ENCODE measurements at regions not wholly inside any gene's neighbourhood (a gene's known extent, or its start where the extent isn't known, plus 50 kb on each side); places are given as distances from the start of the nearest gene placed in this dataset.

DNA sequence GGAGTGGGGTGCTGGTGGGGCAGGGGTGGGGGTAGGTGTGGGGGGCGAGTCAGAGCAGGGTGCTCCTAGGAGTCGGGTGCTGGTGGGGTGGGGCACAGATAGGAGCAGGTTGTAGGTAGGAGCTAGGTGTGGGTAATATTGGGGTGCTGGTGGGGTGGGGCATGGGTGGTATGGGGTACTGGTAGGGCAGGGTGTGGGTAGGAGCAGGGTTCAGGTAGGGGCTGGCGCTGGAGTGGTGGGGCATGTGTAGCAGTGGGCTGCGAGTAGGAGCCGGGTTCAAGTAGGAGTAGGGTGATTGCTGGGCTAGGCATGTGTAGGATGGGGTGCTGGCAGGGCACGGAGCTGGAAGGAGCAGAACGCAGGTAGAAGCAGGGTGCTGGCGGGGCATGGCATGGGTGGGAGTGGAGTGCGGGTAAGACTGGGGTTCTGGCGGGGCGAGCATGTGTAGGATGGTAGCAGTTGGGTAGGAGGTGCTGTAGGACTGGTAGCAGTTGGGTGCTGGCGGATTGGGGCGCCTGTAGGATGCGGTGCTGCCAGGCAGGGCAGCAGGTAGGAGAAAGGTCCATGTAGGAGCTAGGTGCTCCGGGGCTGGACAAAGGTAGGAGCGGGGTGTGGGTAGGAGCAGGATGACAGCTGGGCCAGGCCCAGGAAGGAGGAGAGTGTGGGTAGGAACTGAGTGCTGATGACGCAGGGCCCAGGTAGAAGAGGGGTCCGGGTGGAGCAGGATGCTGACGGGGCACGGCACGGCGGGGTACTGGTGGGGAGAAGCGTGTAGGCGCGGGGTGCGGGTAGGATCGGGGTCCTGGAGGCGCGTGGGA lies 105.5 kb upstream of the SIMC1 start:
- no peak for FAIRE-seq
- ChIA-PET CTCF (ENCODE audit: low intra/inter-chr PET ratio, low total read pairs) (no interaction called here), POLR2A (no interaction called here)
- 86% methylated on average over 29 of the region's 29 CpGs for WGBS (ENCODE audit: low lambda C conversion rate)
- no peak overlapping the region for H3K27ac ChIP-seq (ENCODE audit: extremely low read length, insufficient read depth, low read length)
- no peak overlapping the region for H3K4me3 ChIP-seq (replicated peaks in 1 of 3; ENCODE audit: insufficient read depth in 1 of 3, low read depth in 2 of 3, low read length in 3 of 3)
- no peak overlapping the region for H3K9ac ChIP-seq (ENCODE audit: insufficient read depth, low read depth, low read length)
- H2AFZ ChIP-seq (ENCODE audit: low read length) = no peak overlapping the region
- H3K27me3 ChIP-seq (ENCODE audit: control insufficient read depth in 1 of 2, insufficient read depth in 2 of 2, low read length in 2 of 2) = 0 out of 5 replicates have a peak, but pooled peaks cover 0 to 6% of the 10 kb centered on the region in 2 experiments
- no peak; the same call in 2 of the 3 replicates for ATAC-seq
- in situ Hi-C loops (cut with HindIII; ENCODE audit: extremely low pct_ligation_motif_present, low pct_unique_long_range_greater_than_20kb) (no loop called here), intact Hi-C loops (cut with micrococcal nuclease; ENCODE audit: unreplicated experiment) (no loop called here)
- H3K9me3 ChIP-seq (ENCODE audit: low read length) = no peaks in the 10 kb centered on the region
- no peaks in the 10 kb centered on the region for H3K4me1 ChIP-seq (ENCODE audit: insufficient read depth, low read length)
- BruUV-seq (replicated peaks) = no TSS peak
- no peaks in the 10 kb centered on the region for H3K79me2 ChIP-seq (ENCODE audit: insufficient read depth, low read length)
- no peaks in the 10 kb centered on the region for H3K36me3 ChIP-seq (replicated peaks in 1 of 2; ENCODE audit: control insufficient read depth in 1 of 2, insufficient read depth in 2 of 2, low read length in 2 of 2)
- H3K4me2 ChIP-seq (ENCODE audit: low read depth, low read length) = no peak overlapping the region
- no peaks in the 10 kb centered on the region for H4K20me1 ChIP-seq (ENCODE audit: insufficient read depth, low read length)
- DNase-seq (ENCODE audit: low spot score) = no peak
- no peak for TF ChIP-seq HNF4A (CRISPR knock-in tag; IDR thresholded peaks at IDR 0.05)
- no peak for TF ChIP-seq ZNF777 (CRISPR knock-in tag; IDR thresholded peaks at IDR 0.05)
- no peak for TF ChIP-seq ELF1 (CRISPR knock-in tag; IDR thresholded peaks at IDR 0.05)
- TF ChIP-seq YEATS4 (CRISPR knock-in tag; IDR thresholded peaks at IDR 0.05; ENCODE audit: borderline replicate concordance) = no peak
- TF ChIP-seq, protein P1, sequence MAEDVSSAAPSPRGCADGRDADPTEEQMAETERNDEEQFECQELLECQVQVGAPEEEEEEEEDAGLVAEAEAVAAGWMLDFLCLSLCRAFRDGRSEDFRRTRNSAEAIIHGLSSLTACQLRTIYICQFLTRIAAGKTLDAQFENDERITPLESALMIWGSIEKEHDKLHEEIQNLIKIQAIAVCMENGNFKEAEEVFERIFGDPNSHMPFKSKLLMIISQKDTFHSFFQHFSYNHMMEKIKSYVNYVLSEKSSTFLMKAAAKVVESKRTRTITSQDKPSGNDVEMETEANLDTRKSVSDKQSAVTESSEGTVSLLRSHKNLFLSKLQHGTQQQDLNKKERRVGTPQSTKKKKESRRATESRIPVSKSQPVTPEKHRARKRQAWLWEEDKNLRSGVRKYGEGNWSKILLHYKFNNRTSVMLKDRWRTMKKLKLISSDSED (CRISPR knock-in tag; IDR thresholded peaks at IDR 0.05) = no peak
- no peak for TF ChIP-seq STAT5B (CRISPR knock-in tag; IDR thresholded peaks at IDR 0.05)
- TF ChIP-seq STAG1 (CRISPR knock-in tag; IDR thresholded peaks at IDR 0.05) = no peak
- TF ChIP-seq, protein P2, sequence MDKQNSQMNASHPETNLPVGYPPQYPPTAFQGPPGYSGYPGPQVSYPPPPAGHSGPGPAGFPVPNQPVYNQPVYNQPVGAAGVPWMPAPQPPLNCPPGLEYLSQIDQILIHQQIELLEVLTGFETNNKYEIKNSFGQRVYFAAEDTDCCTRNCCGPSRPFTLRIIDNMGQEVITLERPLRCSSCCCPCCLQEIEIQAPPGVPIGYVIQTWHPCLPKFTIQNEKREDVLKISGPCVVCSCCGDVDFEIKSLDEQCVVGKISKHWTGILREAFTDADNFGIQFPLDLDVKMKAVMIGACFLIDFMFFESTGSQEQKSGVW (CRISPR knock-in tag; IDR thresholded peaks at IDR 0.05; ENCODE audit: borderline replicate concordance) = no peak
- TF ChIP-seq SMC3 (IDR thresholded peaks at IDR 0.05; ENCODE audit: low read length) = no peak
- TF ChIP-seq ZNF407 (CRISPR knock-in tag; IDR thresholded peaks at IDR 0.05; ENCODE audit: not compliant biosample characterization) = no peak
- TF ChIP-seq, protein P3, sequence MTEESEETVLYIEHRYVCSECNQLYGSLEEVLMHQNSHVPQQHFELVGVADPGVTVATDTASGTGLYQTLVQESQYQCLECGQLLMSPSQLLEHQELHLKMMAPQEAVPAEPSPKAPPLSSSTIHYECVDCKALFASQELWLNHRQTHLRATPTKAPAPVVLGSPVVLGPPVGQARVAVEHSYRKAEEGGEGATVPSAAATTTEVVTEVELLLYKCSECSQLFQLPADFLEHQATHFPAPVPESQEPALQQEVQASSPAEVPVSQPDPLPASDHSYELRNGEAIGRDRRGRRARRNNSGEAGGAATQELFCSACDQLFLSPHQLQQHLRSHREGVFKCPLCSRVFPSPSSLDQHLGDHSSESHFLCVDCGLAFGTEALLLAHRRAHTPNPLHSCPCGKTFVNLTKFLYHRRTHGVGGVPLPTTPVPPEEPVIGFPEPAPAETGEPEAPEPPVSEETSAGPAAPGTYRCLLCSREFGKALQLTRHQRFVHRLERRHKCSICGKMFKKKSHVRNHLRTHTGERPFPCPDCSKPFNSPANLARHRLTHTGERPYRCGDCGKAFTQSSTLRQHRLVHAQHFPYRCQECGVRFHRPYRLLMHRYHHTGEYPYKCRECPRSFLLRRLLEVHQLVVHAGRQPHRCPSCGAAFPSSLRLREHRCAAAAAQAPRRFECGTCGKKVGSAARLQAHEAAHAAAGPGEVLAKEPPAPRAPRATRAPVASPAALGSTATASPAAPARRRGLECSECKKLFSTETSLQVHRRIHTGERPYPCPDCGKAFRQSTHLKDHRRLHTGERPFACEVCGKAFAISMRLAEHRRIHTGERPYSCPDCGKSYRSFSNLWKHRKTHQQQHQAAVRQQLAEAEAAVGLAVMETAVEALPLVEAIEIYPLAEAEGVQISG (CRISPR knock-in tag; IDR thresholded peaks at IDR 0.05) = no peak

All from HepG2 (cell line).